GM12892 (cell line): ENCODE measurements at regions not wholly inside any gene's neighbourhood (a gene's known extent, or its start where the extent isn't known, plus 50 kb on each side); places are given as distances from the start of the nearest gene placed in this dataset.

Experiments used
- DNase-seq: peaks from one replicate; pipeline ENCODE4 v3.0.0; 2011; ENCODE audit not compliant: insufficient read length
- FAIRE-seq: peaks from 2 replicates; lab custom pipeline; 2011; peaks lifted over from hg19 to GRCh38; lab: Jason Lieb, UNC
- POLR2A ChIP-seq: IDR thresholded peaks from 2 replicates; pipeline ENCODE4 v1.6.1; 2011; ENCODE audit warnings: low read depth, low read length, control low read depth
- POLR2AphosphoS5 ChIP-seq: IDR thresholded peaks from 2 replicates; pipeline ENCODE4 v1.6.1; 2011; ENCODE audit warnings: low read depth, low read length, control low read depth
- TAF1 ChIP-seq: IDR thresholded peaks from 2 replicates; pipeline ENCODE4 v1.6.1; 2011; ENCODE audit warnings: low read depth, mild to moderate bottlenecking, control low read depth, low read length, borderline replicate concordance

DNA sequence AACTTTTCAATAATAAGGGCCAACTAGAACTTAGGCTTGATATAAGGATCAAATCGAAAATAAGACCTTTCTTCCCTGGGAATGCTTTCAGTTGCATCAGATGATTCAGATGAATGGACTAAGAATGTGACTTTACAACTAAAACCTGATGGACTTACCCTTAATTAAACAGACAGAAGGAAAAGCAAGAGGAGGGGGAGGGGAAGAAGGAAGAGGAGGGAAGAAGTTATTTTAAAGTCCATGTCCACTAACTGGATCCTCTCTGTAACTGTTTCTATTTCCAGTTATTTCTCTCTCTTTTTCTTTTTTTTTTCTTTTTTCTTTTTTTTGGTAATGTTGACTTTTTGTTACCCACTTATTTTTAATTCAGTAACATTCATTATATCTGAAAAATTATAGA lies 486.0 kb downstream of the MAFB start:
- FAIRE-seq (no peak), DNase-seq (no peak)
- no peak for TF ChIP-seq POLR2AphosphoS5
- TF ChIP-seq TAF1, result no peak
- no peak for TF ChIP-seq POLR2A

DNA sequence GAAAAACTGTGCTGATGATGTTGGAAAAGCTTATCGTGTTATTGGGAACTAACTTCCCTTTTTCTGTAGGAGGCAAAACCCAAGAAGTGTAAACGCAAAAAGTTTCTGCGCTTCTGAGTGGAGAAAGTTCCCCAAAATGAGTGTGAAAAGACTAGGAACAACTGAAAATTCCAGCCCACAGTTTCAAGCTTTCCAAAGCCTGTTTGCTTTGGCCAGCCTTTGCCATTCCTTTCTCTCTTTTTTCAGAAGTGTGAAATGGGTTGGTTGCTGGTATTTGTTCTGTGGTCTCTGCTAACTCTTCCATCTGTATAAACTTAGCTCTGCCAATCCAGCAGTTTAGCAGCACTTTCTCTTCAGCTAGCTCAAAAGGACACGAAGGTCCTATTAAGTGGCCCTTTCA lies 491.3 kb downstream of the MAFB start:
- TF ChIP-seq POLR2A, result no peak
- DNase-seq (no peak), FAIRE-seq (no peak)

DNA sequence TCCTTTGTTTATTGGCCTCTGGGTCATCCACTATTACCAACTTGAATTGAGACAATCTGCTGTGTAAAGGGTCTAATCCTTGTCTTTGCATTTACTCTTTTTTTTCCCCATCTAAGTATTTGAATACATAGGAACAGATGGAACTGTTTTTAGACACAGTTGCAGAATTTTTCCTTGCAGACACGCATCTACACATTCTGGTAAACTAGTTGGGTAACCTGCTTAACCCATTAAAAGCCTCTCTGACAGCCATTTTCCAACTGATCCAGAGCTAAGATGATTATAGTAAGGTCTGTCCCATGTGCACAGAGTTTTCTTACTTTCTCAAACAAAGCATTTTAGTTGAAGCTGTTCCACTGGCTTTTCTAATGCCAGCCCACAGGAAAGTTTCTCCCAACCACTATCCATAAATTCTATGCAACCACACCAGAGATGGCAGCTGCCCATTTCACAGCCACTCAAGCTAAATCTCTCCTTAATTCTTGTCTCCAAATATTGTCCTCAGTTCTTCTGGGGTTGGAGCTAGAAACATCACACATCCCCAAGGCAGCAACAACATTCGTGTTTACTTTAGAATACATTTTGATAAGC lies 492.1 kb downstream of the MAFB start:
- no peak for DNase-seq
- TF ChIP-seq POLR2A (no peak), POLR2AphosphoS5 (no peak), TAF1 (no peak)
- FAIRE-seq, result no peak

DNA sequence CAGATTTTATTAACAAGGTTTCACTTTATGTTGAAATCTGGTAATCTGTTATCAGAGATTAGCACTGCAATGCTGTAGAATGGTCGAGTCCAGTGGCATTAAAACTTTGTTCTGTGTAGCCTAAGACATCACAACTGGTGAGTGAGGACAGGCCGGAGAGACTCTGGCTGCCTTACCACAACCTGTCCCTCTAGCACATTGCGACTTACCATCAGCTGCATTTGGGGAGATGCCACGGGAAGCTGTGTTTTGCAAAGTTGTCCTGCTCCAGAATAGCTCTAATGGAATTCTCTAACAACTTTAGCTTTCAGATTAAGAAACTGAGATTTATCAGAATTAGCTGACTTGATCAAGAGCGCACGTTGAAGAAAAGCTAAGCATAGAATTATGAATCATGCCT lies 493.3 kb downstream of the MAFB start:
- FAIRE-seq (no peak), DNase-seq (no peak)
- TF ChIP-seq POLR2A, result no peak
- no peak for TF ChIP-seq TAF1
- no peak for TF ChIP-seq POLR2AphosphoS5

DNA sequence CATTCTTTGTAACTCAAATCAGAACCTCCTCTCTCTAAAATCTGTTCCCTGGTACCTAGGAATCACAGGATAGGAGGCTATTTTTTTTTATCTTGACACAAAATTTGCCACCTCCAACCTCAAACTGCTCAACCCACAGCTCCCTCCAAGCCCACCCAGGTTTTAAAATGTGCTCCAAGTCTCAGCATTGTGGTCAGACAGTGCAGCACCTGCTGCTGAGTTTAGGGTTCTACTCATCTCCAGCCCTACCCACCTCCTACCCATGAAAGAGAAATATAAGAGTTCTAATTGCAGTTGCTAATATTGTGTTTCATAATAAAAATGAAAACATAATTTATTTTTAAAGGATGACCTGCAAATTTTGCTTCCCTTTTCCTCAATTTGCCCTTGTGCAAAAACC lies 496.5 kb downstream of the MAFB start:
- FAIRE-seq (no peak), DNase-seq (no peak)
- no peak for TF ChIP-seq POLR2A

DNA sequence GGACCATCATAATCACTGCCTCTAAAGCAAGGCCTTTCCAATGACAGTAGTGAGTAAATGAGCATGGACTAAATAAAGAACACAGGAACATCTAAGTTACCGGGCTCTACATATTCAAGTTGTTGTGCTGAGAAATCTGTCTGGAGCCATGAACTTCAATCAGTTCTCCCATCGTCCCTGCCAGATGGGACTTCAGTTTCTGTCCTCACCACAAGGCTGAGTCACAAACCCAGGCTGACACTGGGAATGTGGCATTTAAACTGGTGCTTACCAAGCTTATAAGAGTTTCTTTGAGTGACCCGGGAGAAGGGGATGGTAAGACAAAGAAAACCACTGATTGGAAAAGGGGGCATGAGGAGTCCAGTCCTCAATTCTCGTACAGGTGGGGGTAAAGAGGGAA lies 497.0 kb downstream of the MAFB start:
- no peak for DNase-seq
- FAIRE-seq, result no peak
- TF ChIP-seq TAF1 (no peak), POLR2A (no peak)

DNA sequence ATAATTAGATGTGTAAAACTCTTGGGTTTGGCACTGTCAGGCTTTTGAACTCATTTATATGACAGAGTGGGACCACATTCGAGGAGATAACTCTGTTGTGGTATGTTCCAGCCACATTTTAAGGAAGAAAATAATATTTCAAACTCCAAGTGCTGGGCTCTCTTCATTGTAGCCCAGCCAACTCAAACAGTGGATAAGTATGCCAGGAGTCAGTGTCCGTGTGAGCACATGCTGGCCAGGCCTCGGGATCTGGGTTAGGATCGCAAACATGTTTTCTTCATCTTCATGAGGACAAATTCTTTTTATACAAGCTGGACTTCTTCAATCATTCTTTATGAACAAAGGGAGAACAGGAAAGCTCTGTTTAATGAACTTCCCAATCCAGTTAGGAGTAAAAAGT lies 497.5 kb downstream of the MAFB start:
- TF ChIP-seq POLR2A, result no peak
- TF ChIP-seq TAF1, result no peak
- no peak for TF ChIP-seq POLR2AphosphoS5
- DNase-seq, result no peak
- FAIRE-seq, result no peak

DNA sequence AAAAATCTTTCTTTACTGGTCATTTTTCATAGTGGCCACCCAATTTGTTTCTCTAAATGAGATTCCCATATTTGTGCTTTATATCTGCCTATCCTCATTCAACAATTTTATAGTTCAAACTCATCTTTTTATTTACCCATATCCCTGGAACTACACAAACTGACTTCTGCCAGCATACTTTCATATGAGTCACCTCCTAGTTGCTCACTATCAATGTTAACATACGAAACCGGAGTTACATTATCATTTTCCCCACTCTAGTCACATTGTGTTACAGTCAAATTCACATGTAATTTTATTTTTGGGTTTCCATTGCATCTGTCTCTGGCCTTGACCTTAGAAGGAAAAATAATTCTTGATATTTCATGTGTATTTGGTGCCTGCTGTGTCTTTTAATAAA lies 499.4 kb downstream of the MAFB start:
- no peak for TF ChIP-seq POLR2A
- TF ChIP-seq POLR2AphosphoS5, result no peak
- no peak for TF ChIP-seq TAF1
- no peak for FAIRE-seq
- DNase-seq, result no peak

DNA sequence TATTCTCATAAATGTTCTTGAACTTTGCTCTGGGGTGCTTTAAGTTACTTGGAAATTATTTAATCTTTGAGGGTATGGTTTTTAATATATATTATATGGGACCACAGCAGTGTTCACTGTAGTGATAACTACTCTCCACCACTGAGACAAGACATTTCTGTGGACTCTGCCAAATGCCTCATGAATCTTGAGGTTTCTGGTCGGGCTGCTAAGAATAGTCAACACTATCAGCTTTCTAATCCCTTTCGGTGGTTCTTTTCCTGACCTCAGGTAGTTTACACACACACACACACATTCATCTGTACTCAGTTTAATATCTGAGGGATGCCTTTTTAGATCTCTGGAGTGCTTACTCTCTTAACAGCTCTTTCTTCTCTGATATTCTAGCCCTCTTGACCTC lies 500.7 kb downstream of the MAFB start:
- TF ChIP-seq POLR2A (no peak), TAF1 (no peak), POLR2AphosphoS5 (no peak)
- FAIRE-seq, result no peak
- DNase-seq, result no peak

DNA sequence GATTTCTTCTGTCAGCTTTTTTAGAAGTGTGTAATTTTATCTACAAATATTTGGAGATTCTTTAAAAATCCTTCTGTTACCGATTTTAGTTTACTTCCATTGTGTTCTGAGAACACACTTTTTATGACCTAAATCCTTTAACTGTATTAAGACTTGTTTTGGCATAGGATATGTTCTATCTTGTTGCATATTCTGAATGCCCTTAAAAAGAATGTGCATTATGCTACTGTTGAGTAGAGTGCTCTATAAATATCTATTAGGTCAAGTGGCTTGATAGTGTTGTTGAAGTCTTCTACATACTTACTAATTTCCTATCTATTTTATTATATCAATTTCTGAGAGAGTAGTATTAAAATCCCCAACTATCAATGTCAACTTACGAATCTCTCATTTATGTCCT lies 502.2 kb downstream of the MAFB start:
- DNase-seq (no peak), FAIRE-seq (no peak)
- no peak for TF ChIP-seq TAF1
- TF ChIP-seq POLR2AphosphoS5, result no peak
- TF ChIP-seq POLR2A, result no peak

DNA sequence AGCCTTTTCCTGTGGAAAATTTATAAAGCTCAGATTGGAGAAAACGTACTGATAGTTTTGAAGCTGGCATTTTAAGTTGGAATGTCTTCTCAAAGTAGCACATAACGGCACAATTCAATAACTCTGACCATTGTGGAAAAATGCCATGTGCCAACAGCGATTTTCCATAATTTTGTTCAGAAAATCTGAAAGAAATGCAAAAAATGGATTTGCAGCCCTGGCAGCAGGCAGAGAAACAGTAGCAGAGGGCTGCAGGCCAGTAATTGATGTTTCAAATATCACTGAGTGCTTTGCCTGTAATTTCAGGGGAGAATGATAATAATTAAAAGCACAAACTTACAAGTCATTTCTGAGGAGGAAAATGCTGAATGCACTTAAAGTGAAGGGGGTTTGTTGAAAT lies 507.4 kb downstream of the MAFB start:
- no peak for FAIRE-seq
- no peak for DNase-seq
- no peak for TF ChIP-seq POLR2AphosphoS5
- TF ChIP-seq TAF1, result no peak
- TF ChIP-seq POLR2A, result no peak

DNA sequence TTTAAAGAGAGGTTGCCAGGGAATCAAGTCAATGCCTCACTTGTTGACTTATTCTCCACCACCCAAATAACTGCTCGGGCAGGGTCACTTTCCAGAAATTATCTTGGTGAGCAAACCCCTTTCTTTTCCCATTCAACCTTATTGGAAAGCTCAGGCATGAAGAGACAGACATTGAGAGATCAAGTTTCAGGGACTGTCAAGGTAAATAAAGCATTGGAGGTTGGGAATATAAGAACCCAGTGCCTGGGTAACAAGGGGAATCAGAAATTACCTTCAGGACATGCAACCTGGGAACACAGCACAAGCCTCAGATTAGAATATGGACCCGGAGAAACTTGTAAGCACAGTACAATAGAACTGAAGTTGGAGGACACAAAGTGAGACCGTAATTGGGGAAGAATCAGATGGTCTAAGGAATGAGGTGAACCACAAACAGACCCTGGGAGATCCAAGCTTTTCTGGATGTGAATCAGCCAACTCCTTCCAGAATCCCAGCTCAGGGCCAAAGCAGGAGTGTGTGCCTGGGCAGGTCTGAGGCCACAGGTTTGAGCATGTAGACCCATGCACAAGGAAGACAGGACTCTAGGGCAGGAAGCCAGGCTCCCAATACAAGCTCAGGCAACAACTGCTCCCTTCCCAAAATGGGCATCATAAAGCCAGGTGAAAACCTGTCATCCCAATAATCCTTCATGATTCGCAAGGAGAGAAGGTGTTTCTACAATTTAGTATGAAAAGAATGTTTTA lies 512.8 kb downstream of the MAFB start:
- DNase-seq (no peak), FAIRE-seq (no peak)
- TF ChIP-seq POLR2A, result no peak
- TF ChIP-seq TAF1, result no peak
- no peak for TF ChIP-seq POLR2AphosphoS5

DNA sequence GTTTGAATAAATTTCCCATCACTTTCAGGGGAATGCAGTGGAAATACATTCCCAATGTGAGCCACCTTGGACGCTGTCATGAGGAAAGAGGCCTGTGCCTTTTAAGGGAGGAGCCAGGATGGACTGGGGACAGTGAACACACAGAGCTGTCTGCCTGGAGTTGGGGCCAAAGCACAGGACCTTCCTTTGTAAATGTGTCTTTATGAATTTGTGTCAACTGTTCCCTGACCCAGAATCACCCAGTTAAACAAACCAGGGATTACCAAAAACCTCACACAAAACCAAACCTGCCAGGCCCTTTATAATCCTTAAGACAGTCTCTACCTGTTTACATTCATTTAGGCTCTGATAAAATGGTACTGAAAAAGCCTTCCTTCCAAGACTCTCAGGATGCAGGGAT lies 513.7 kb downstream of the MAFB start:
- TF ChIP-seq POLR2AphosphoS5, result no peak
- TF ChIP-seq TAF1, result no peak
- TF ChIP-seq POLR2A, result no peak
- DNase-seq (no peak), FAIRE-seq (no peak)
